ENCODE measurements at regions not wholly inside any gene's neighbourhood (a gene's known extent, or its start where the extent isn't known, plus 50 kb on each side); places are given as distances from the start of the nearest gene placed in this dataset.

GRCh38 chr17:72004611-72005331, 116.0 kb upstream of the SOX9 start:
- H3K9me3 Mint-ChIP-seq = no peaks in the 10 kb centered on the region
- no peak overlapping the region for H3K4me3 Mint-ChIP-seq
- no peaks in the 10 kb centered on the region for H3K36me3 Mint-ChIP-seq
- H3K4me1 Mint-ChIP-seq = peaks cover 4% of the 10 kb centered on the region
- no peak overlapping the region for H3K27ac Mint-ChIP-seq
- peaks cover 5% of the 10 kb centered on the region for H3K27me3 Mint-ChIP-seq (ENCODE audit: low read depth)
- no peak for TF ChIP-seq CTCF (IDR thresholded peaks at IDR 0.05; ENCODE audit: unreplicated experiment)
- no peak for DNase-seq (ENCODE audit: low spot score in 2 of 2, unreplicated experiment in 2 of 2)

- Mint-ChIP-seq H3K27ac (no peak overlapping the region), H3K27me3 (ENCODE audit: low read depth) (peaks cover 5% of the 10 kb centered on the region), H3K9me3 (no peaks in the 10 kb centered on the region)
Measured at GRCh38 chr17:72005332-72006163, 115.3 kb upstream of the SOX9 start.

GRCh38 chr17:72008236-72008876, 112.5 kb upstream of the SOX9 start:
- TF ChIP-seq CTCF (IDR thresholded peaks at IDR 0.05; ENCODE audit: unreplicated experiment) = no peak
- Mint-ChIP-seq H3K9me3 (no peaks in the 10 kb centered on the region), H3K4me3 (no peak overlapping the region), H3K27me3 (ENCODE audit: low read depth) (peaks cover 5% of the 10 kb centered on the region), H3K4me1 (peaks cover 4% of the 10 kb centered on the region), H3K27ac (no peak overlapping the region), H3K36me3 (no peaks in the 10 kb centered on the region)
- no peak for DNase-seq (ENCODE audit: low spot score in 2 of 2, unreplicated experiment in 2 of 2)

More at GRCh38 chr17:72005332-72006163, 115.3 kb upstream of the SOX9 start:
- Mint-ChIP-seq H3K4me1 (peaks cover 4% of the 10 kb centered on the region), H3K36me3 (no peaks in the 10 kb centered on the region), H3K4me3 (no peak overlapping the region)
- no peak for TF ChIP-seq CTCF (IDR thresholded peaks at IDR 0.05; ENCODE audit: unreplicated experiment)
- DNase-seq (ENCODE audit: low spot score in 2 of 2, unreplicated experiment in 2 of 2) = no peak

- no peaks in the 10 kb centered on the region for H3K36me3 Mint-ChIP-seq
- TF ChIP-seq CTCF (IDR thresholded peaks at IDR 0.05; ENCODE audit: unreplicated experiment) = no peak
- no peak overlapping the region for H3K4me3 Mint-ChIP-seq
- no peak for DNase-seq (ENCODE audit: low spot score in 2 of 2, unreplicated experiment in 2 of 2)
- no peaks in the 10 kb centered on the region for H3K4me1 Mint-ChIP-seq
- no peaks in the 10 kb centered on the region for H3K9me3 Mint-ChIP-seq
- H3K27ac Mint-ChIP-seq = no peak overlapping the region
- H3K27me3 Mint-ChIP-seq (ENCODE audit: low read depth) = peaks cover 6% of the 10 kb centered on the region
Measured at GRCh38 chr17:72011561-72011960, 109.3 kb upstream of the SOX9 start.

GRCh38 chr17:72021417-72022041, 99.3 kb upstream of the SOX9 start:
- Mint-ChIP-seq H3K9me3 (peaks cover 4% of the 10 kb centered on the region), H3K27ac (no peak overlapping the region), H3K36me3 (no peaks in the 10 kb centered on the region), H3K27me3 (ENCODE audit: low read depth) (peaks cover 15% of the 10 kb centered on the region), H3K4me1 (peaks cover 3% of the 10 kb centered on the region), H3K4me3 (no peak overlapping the region)
- no peak for DNase-seq (ENCODE audit: low spot score in 2 of 2, unreplicated experiment in 2 of 2)
- TF ChIP-seq CTCF (IDR thresholded peaks at IDR 0.05; ENCODE audit: unreplicated experiment) = no peak
